ENCODE measurements at regions not wholly inside any gene's neighbourhood (a gene's known extent, or its start where the extent isn't known, plus 50 kb on each side); places are given as distances from the start of the nearest gene placed in this dataset.

DNA sequence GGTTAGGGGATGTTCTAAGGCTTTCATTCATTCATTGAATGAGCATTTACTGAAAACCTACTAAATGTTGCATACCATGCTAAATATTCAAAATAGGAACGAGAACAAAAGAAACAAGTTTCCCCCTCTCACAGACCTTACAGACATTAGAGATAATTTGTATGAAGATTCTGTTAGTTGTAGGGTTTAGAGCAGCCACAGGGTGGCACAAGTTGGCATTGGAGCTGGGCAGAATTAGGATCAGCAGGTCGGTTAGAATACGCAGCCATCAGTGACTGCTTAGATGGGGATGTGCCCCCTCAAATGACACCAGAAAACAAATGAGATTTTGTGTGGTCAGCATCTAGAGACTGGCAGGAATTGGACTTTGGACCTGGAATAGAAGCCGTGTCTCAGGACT, 166.3 kb upstream of the DAAM1 start:
- TF ChIP-seq, protein P1, sequence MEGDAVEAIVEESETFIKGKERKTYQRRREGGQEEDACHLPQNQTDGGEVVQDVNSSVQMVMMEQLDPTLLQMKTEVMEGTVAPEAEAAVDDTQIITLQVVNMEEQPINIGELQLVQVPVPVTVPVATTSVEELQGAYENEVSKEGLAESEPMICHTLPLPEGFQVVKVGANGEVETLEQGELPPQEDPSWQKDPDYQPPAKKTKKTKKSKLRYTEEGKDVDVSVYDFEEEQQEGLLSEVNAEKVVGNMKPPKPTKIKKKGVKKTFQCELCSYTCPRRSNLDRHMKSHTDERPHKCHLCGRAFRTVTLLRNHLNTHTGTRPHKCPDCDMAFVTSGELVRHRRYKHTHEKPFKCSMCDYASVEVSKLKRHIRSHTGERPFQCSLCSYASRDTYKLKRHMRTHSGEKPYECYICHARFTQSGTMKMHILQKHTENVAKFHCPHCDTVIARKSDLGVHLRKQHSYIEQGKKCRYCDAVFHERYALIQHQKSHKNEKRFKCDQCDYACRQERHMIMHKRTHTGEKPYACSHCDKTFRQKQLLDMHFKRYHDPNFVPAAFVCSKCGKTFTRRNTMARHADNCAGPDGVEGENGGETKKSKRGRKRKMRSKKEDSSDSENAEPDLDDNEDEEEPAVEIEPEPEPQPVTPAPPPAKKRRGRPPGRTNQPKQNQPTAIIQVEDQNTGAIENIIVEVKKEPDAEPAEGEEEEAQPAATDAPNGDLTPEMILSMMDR (IDR thresholded peaks at IDR 0.05 in 4 of 5, conservative IDR thresholded peaks at IDR 0.05 in 1 of 5) = peak in 1 of 5 experiments; percentile 7
- TF ChIP-seq POLR2A (IDR thresholded peaks at IDR 0.05) = no peak

All from gastrocnemius medialis (tissue), 4 donors.